Activated T-helper 2 cell treated with anti-CD3 and anti-CD28 coated beads, Interferon-gamma antibody, Interleukin-2, Interleukin-4, amounts not matched to agents 10 μg/mL and 5 μg/mL and 100 μg/mL, durations not matched to agents 14 hours and 24 hours and 36 hours (primary cell): ENCODE measurements at regions not wholly inside any gene's neighbourhood (a gene's known extent, or its start where the extent isn't known, plus 50 kb on each side); places are given as distances from the start of the nearest gene placed in this dataset.

Experiments used
- DNase-seq: peaks from one replicate; pipeline ENCODE4 v3.0.0; 2021; ENCODE audit warnings: low spot score
- H3K27ac Mint-ChIP-seq: one replicate; pipeline ENCODE4 v1.8.0; 2021; ENCODE audit warnings: mixed read lengths
- H3K27me3 Mint-ChIP-seq: one replicate; pipeline ENCODE4 v1.8.0; 2021; ENCODE audit warnings: low read depth, mixed read lengths
- H3K36me3 Mint-ChIP-seq: one replicate; pipeline ENCODE4 v1.8.0; 2021; ENCODE audit warnings: low read depth, mixed read lengths
- H3K4me1 Mint-ChIP-seq: one replicate; pipeline ENCODE4 v1.8.0; 2021; ENCODE audit warnings: low read depth, mixed read lengths
- H3K4me3 Mint-ChIP-seq: one replicate; pipeline ENCODE4 v1.8.0; 2021; ENCODE audit warnings: low read depth, mild to moderate bottlenecking, moderate library complexity, mixed read lengths
- H3K9me3 Mint-ChIP-seq: one replicate; pipeline ENCODE4 v1.8.0; 2021; ENCODE audit warnings: mixed read lengths
- intact Hi-C: fragments of 100-400 bp; cut with micrococcal nuclease; formaldehyde crosslinking; loops from one replicate; pipeline ENCODE4 v1.15.1; 2023

GRCh38 chr5:173778784-173779304 is 109.3 kb upstream of the CPEB4 start:
- Mint-ChIP-seq H3K27ac (no peak overlapping the region), H3K4me3 (no peak overlapping the region), H3K27me3 (no peaks in the 10 kb centered on the region), H3K36me3 (no peaks in the 10 kb centered on the region), H3K4me1 (peaks cover 20% of the 10 kb centered on the region), H3K9me3 (no peaks in the 10 kb centered on the region)
- DNase-seq, result no peak
- intact Hi-C loops, result no loop called here

GRCh38 chr5:173780235-173781234 is 107.6 kb upstream of the CPEB4 start:
- Mint-ChIP-seq H3K27ac (no peak overlapping the region), H3K27me3 (no peaks in the 10 kb centered on the region), H3K4me3 (no peak overlapping the region), H3K9me3 (no peaks in the 10 kb centered on the region), H3K4me1 (peaks cover 20% of the 10 kb centered on the region), H3K36me3 (no peaks in the 10 kb centered on the region)
- DNase-seq, result no peak
- intact Hi-C loops, result loop anchor here (5.0 to 10.0 kb wide), 3 partner anchors 104 to 194 kb away; partner anchors contain the start of gene CPEB4

GRCh38 chr5:173781432-173781815 is 106.7 kb upstream of the CPEB4 start:
- Mint-ChIP-seq H3K27ac (peak overlapping the region; percentile 67), H3K36me3 (no peaks in the 10 kb centered on the region), H3K4me1 (peaks cover 20% of the 10 kb centered on the region), H3K9me3 (no peaks in the 10 kb centered on the region), H3K27me3 (no peaks in the 10 kb centered on the region), H3K4me3 (no peak overlapping the region)
- DNase-seq, result no peak
- intact Hi-C loops, result loop anchor here (5.0 to 10.0 kb wide), 3 partner anchors 103 to 193 kb away; partner anchors contain the start of gene CPEB4

GRCh38 chr5:173781816-173782670 is 106.1 kb upstream of the CPEB4 start:
- intact Hi-C loops, result loop anchor here (5.0 to 10.0 kb wide), 3 partner anchors 103 to 193 kb away; partner anchors contain the start of gene CPEB4
- Mint-ChIP-seq H3K36me3 (no peaks in the 10 kb centered on the region), H3K27me3 (no peaks in the 10 kb centered on the region), H3K9me3 (no peaks in the 10 kb centered on the region), H3K4me1 (peaks cover 20% of the 10 kb centered on the region), H3K4me3 (no peak overlapping the region), H3K27ac (peak overlapping the region; percentile 85)
- DNase-seq, result peak; percentile 37

GRCh38 chr5:173782671-173783101 is 105.5 kb upstream of the CPEB4 start:
- H3K4me3 Mint-ChIP-seq, result no peak overlapping the region
- peaks cover 20% of the 10 kb centered on the region for H3K4me1 Mint-ChIP-seq
- H3K27me3 Mint-ChIP-seq, result no peaks in the 10 kb centered on the region
- no peaks in the 10 kb centered on the region for H3K9me3 Mint-ChIP-seq
- H3K27ac Mint-ChIP-seq, result peak overlapping the region; percentile 85
- no peaks in the 10 kb centered on the region for H3K36me3 Mint-ChIP-seq
- intact Hi-C loops, result loop anchor here (5.0 to 10.0 kb wide), 3 partner anchors 102 to 192 kb away; partner anchors contain the start of gene CPEB4
- DNase-seq, result no peak

GRCh38 chr5:173783371-173783770 is 104.8 kb upstream of the CPEB4 start:
- Mint-ChIP-seq H3K4me3 (no peak overlapping the region), H3K36me3 (no peaks in the 10 kb centered on the region), H3K9me3 (no peaks in the 10 kb centered on the region), H3K4me1 (peaks cover 20% of the 10 kb centered on the region), H3K27ac (no peak overlapping the region), H3K27me3 (no peaks in the 10 kb centered on the region)
- no peak for DNase-seq
- intact Hi-C loops, result loop anchor here (5.0 to 10.0 kb wide), 3 partner anchors 101 to 191 kb away; partner anchors contain the start of gene CPEB4

GRCh38 chr5:173785400-173785799 is 102.7 kb upstream of the CPEB4 start:
- peaks cover 16% of the 10 kb centered on the region for H3K4me1 Mint-ChIP-seq
- H3K27ac Mint-ChIP-seq, result no peak overlapping the region
- DNase-seq, result no peak
- no peaks in the 10 kb centered on the region for H3K9me3 Mint-ChIP-seq
- H3K36me3 Mint-ChIP-seq, result no peaks in the 10 kb centered on the region
- intact Hi-C loops, result loop anchor here (10.0 kb wide), 2 partner anchors 99 to 189 kb away; partner anchors contain the start of gene CPEB4
- H3K27me3 Mint-ChIP-seq, result no peaks in the 10 kb centered on the region
- H3K4me3 Mint-ChIP-seq, result no peak overlapping the region

GRCh38 chr5:173785866-173786265 is 102.3 kb upstream of the CPEB4 start:
- no peaks in the 10 kb centered on the region for H3K9me3 Mint-ChIP-seq
- H3K4me1 Mint-ChIP-seq, result peaks cover 16% of the 10 kb centered on the region
- no peaks in the 10 kb centered on the region for H3K27me3 Mint-ChIP-seq
- intact Hi-C loops, result loop anchor here (10.0 kb wide), 2 partner anchors 99 to 189 kb away; partner anchors contain the start of gene CPEB4
- H3K27ac Mint-ChIP-seq, result no peak overlapping the region
- no peak overlapping the region for H3K4me3 Mint-ChIP-seq
- no peaks in the 10 kb centered on the region for H3K36me3 Mint-ChIP-seq
- no peak for DNase-seq

- Mint-ChIP-seq H3K36me3 (no peaks in the 10 kb centered on the region), H3K27ac (no peak overlapping the region), H3K4me1 (peaks cover 14% of the 10 kb centered on the region), H3K27me3 (no peaks in the 10 kb centered on the region), H3K4me3 (no peak overlapping the region), H3K9me3 (no peaks in the 10 kb centered on the region)
- no peak for DNase-seq
- intact Hi-C loops, result loop anchor here (10.0 kb wide), 2 partner anchors 98 to 188 kb away; partner anchors contain the start of gene CPEB4
Measured at GRCh38 chr5:173786286-173787187, 101.6 kb upstream of the CPEB4 start.

GRCh38 chr5:173789031-173789920 is 98.9 kb upstream of the CPEB4 start:
- peaks cover 2% of the 10 kb centered on the region for H3K27me3 Mint-ChIP-seq
- H3K9me3 Mint-ChIP-seq, result no peaks in the 10 kb centered on the region
- H3K4me3 Mint-ChIP-seq, result no peak overlapping the region
- H3K27ac Mint-ChIP-seq, result no peak overlapping the region
- H3K4me1 Mint-ChIP-seq, result no peaks in the 10 kb centered on the region
- no peaks in the 10 kb centered on the region for H3K36me3 Mint-ChIP-seq
- DNase-seq, result no peak
- intact Hi-C loops, result loop anchor here (10.0 kb wide), 2 partner anchors 96 to 186 kb away; partner anchors contain the start of gene CPEB4
